Thoracic aorta (tissue), 2 donors: ENCODE measurements at regions not wholly inside any gene's neighbourhood (a gene's known extent, or its start where the extent isn't known, plus 50 kb on each side); places are given as distances from the start of the nearest gene placed in this dataset.

Experiments used
- ATAC-seq: fragments of 150-250 bp; one replicate; pipeline ENCODE4 v1.8.0; 2017; ENCODE audit warnings: low read depth; ENCODE audit not compliant: insufficient number of reproducible peaks, low FRiP score
- DNase-seq: peaks from one replicate; pipeline ENCODE4 v3.0.0-alpha.2; 2020; ENCODE audit warnings: low spot score
- H3K27ac ChIP-seq, 2 donors: fragments of 200-600 bp; sonication (generic); 1 replicate in 1 of 2; 2 replicates in 1 of 2; pipeline ENCODE4 v1.5.1; 2016; ENCODE audit warnings: mild to moderate bottlenecking in 2 of 2, moderate library complexity in 2 of 2
- H3K27me3 ChIP-seq: fragments of 200-600 bp; sonication (generic); replicated peaks from 2 replicates; pipeline ENCODE4 v1.6.0; 2016; ENCODE audit warnings: mild to moderate bottlenecking; ENCODE audit not compliant: insufficient read depth
- H3K36me3 ChIP-seq: fragments of 200-600 bp; sonication (generic); one replicate; pipeline ENCODE4 v1.5.1; 2016
- H3K4me1 ChIP-seq, 2 donors: fragments of 200-600 bp; sonication (generic); 1 replicate in 1 of 2; 2 replicates in 1 of 2; pipeline versions ENCODE4 v1.5.1 to v1.6.0; 2016; ENCODE audit warnings: low read depth in 2 of 2, mild to moderate bottlenecking in 1 of 2; ENCODE audit not compliant: control insufficient read depth in 1 of 2
- H3K4me3 ChIP-seq: fragments of 200-600 bp; sonication (generic); 2 replicates; pipeline ENCODE4 v1.5.1; 2016; ENCODE audit warnings: mild to moderate bottlenecking
- H3K9me3 ChIP-seq: fragments of 200-600 bp; sonication (generic); 2 replicates; pipeline ENCODE4 v1.5.1; 2016
- TF ChIP-seq, protein P1 (sequence below): fragments of 200-600 bp; sonication (generic); IDR thresholded peaks from one replicate; pipeline ENCODE4 v1.5.1; 2019; ENCODE audit warnings: antibody characterized with exemption

DNA sequence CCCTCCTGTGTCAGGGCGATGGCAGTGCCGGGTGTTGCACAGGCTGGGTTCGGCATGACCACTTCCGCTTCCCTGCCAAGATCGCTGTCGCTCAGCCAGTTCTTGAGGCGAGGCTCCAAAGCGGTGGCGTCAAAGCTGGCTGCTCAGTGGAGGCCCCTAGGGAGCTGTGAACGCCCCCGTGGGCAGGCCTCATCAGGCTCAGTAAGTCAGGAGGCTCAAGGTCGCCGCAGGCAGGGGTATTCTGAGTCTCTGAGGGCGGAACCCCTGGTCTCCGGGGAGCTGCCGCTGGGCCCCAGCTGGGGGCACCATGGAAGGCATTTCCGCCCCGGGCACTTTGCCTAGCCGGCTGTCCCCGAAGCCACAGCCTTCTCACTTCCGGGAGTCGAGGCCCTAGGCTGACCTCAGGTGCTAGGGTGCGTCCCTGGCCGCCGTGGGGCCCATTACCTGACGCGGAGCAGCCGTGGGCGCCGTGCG, 210.4 kb downstream of the SOCS6 start:
- H3K27me3 ChIP-seq: no peaks in the 10 kb centered on the region
- DNase-seq (no peak), ATAC-seq (no peak)
- H3K4me3 ChIP-seq: no peak overlapping the region
- H3K4me1 ChIP-seq: no peaks in the 10 kb centered on the region
- no peaks in the 10 kb centered on the region for H3K9me3 ChIP-seq
- H3K27ac ChIP-seq: no peak overlapping the region
- TF ChIP-seq, protein P1, sequence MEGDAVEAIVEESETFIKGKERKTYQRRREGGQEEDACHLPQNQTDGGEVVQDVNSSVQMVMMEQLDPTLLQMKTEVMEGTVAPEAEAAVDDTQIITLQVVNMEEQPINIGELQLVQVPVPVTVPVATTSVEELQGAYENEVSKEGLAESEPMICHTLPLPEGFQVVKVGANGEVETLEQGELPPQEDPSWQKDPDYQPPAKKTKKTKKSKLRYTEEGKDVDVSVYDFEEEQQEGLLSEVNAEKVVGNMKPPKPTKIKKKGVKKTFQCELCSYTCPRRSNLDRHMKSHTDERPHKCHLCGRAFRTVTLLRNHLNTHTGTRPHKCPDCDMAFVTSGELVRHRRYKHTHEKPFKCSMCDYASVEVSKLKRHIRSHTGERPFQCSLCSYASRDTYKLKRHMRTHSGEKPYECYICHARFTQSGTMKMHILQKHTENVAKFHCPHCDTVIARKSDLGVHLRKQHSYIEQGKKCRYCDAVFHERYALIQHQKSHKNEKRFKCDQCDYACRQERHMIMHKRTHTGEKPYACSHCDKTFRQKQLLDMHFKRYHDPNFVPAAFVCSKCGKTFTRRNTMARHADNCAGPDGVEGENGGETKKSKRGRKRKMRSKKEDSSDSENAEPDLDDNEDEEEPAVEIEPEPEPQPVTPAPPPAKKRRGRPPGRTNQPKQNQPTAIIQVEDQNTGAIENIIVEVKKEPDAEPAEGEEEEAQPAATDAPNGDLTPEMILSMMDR: no peak
- no peaks in the 10 kb centered on the region for H3K36me3 ChIP-seq

DNA sequence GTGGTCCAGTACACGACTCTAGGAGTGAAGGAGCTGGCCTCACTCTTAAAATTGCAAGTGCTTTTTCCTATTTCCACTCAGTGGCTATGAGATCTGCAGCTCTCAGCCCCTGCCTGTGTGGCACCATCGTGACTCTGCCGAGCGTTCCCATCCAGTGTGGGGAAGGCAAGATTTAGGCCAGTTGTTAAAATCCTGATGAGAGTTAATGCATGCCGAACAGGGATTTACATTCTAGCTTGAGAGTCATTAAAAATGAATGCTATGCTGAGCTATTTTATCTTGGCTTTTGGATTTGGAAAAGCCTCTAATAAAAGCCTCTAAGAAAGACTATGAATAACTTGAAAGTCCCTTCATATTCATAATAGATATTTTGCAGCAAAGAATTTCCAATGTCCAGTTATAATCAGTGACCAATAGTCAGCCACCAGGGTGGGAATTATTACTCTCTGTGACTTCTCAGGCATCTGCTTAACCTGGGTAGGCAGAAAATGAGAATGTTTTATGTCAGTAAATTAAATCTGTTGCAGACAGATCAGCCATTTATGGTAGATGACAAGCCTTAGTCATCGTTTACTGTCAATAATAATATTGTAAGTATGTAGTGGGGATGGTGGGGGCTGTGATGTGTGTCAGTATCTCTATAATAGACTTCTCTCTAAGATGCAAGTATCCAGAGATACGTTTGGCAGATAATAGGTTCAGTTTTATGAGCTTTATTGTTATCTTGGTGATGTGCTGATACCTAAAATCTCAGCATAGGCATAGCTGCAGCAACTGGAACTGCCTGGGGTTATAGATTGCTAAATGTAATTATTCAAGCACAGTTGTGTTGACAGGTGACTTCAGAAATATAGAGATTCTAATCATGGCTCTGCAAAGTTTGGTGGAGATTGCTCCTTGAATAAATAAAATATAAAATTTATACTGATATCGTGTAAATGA, 207.8 kb downstream of the SOCS6 start:
- ATAC-seq: no peak
- no peak for DNase-seq
- no peak overlapping the region for H3K4me3 ChIP-seq

DNA sequence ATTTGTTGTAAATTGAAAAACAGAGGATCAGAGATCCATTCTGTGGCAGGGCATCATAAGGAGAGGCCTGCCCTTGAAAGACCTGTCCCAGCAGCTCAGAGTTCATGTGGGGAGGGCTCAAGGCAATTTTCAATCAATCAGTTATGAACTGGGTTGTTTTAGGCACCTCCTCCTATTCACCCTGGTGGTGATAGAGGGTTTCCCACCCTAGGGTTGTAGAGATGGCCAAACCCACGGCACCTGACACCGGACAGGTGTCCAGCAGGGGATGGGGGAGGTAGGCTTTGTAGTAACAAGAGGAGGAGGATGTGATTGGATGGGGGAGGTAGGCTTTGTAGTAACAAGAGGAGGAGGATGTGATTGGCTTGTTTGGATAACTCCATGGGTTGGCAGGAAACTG, 205.7 kb downstream of the SOCS6 start:
- Histone ChIP-seq H3K9me3 (no peaks in the 10 kb centered on the region), H3K27ac (no peak overlapping the region), H3K27me3 (no peaks in the 10 kb centered on the region), H3K36me3 (no peaks in the 10 kb centered on the region), H3K4me3 (no peak overlapping the region), H3K4me1 (no peaks in the 10 kb centered on the region)
- ATAC-seq (no peak), DNase-seq (no peak)
- TF ChIP-seq, protein P1: no peak

More for the DNA sequence above, 207.8 kb downstream of the SOCS6 start:
- Histone ChIP-seq H3K27me3 (no peaks in the 10 kb centered on the region), H3K27ac (no peak overlapping the region), H3K9me3 (no peaks in the 10 kb centered on the region), H3K4me1 (no peaks in the 10 kb centered on the region), H3K36me3 (no peaks in the 10 kb centered on the region)
- TF ChIP-seq, protein P1: no peak

DNA sequence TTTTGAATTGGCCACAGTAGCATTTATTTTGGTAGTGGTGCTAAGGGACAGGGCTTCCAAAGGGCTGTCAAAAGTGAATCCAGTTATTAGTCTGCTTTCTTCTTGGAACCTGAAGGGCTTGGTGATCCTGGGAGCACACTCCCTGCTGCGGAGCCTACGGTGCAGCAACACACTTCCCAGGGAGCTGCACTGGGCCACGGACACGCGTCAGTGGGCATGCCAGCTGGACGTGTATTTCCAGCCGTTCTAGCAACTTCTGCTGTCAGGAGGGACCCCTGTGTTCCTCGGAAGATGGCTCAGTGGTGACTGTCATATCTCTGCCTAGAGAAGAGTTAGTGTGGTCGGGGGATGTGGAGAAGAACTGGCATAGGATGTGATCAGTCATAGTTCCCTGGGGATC, 204.6 kb downstream of the SOCS6 start:
- H3K9me3 ChIP-seq: no peaks in the 10 kb centered on the region
- DNase-seq (no peak), ATAC-seq (no peak)
- H3K4me1 ChIP-seq: no peaks in the 10 kb centered on the region
- H3K27ac ChIP-seq: no peak overlapping the region
- no peak overlapping the region for H3K4me3 ChIP-seq
- no peaks in the 10 kb centered on the region for H3K27me3 ChIP-seq
- TF ChIP-seq, protein P1: no peak
- H3K36me3 ChIP-seq: no peaks in the 10 kb centered on the region

DNA sequence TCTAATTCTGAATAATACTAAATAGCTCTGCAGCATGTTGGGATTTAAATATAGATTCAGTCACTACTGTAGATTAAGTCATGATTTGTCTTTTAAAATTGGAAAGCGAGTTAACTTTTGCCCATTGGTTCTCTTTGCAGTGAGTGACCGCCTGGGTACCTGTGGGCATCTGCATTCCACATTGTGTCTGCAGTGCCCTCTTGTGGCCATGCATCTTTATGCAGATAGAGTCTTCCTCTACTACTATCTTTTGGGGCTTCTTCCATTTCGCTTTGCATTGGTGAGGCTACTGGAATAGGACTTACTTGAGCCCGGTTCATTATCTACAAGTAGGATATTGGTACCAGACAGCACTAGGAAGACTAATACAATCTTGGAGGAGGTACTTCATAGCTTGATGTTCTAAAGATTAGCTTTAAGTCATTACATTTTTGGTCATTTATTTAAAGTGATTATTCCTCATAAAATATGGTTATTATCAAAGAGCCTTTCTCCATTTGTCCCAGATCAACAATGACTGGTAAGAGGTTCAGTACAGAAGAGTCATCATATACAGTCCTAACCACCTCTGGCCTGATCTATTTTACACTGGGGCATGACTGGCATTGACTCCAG, 203.0 kb downstream of the SOCS6 start:
- H3K27me3 ChIP-seq: no peaks in the 10 kb centered on the region
- no peaks in the 10 kb centered on the region for H3K4me1 ChIP-seq
- DNase-seq (peak; percentile 4), ATAC-seq (no peak)
- H3K9me3 ChIP-seq: no peaks in the 10 kb centered on the region
- TF ChIP-seq, protein P1: peak; percentile 49
- H3K4me3 ChIP-seq: no peak overlapping the region
- H3K27ac ChIP-seq: no peak overlapping the region
- no peaks in the 10 kb centered on the region for H3K36me3 ChIP-seq
